OCI-M1 (cell line): ENCODE measurements at regions not wholly inside any gene's neighbourhood (a gene's known extent, or its start where the extent isn't known, plus 50 kb on each side); places are given as distances from the start of the nearest gene placed in this dataset.

Experiments
- DNase-seq: peaks from one replicate; lab custom pipeline; 2025; lab: John Stamatoyannopoulos, UW

DNA sequence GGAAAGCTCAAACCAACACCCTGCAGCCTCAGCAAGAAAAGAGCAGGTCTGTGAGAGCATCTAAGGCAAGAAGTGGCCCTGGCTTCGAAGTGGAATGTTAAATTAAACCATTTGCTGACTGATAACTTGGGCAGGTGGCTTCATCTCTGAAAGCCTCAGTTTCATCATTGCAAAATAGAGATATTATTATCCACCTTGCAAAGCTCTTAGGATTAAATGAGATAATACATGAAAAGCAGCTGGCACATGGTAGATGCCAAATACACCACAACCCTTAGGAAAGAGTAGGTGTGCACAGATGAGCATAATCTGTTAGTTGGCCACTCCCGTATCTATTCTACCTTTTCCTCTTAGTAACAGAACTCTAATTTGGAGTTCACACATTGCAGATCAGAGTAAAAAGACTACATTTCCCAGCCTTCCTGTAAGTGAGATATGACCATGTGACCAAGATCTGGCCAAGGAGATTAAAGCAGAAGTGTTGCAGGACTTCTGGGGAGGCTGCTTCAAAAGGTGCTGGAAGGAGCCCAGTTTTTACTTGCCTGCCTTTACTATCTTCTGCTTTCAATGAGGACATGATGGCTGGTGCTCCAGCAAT lies 288.7 kb downstream of the SOX9 start:
- DNase-seq = peak; percentile 6

DNA sequence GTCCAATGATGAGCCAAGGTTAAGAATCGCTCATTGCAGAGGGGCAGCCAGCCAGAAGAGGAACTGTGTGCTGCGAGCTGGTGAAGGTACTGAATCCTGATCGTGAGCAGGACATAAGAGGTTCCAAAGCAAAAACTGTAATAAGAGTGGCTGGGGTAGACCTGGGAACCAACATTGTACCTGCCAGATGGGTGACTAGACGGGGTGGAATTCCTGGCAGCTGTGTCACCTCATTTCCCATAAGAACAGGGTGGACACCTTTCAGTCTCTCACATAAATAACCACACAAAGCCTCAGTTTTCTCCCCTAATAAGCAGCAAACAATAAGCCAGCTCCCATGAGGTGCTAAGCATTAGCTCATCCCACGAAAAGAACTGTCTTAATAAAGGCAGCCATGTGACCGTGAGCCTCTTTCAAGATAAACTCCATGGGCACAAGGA lies 290.3 kb downstream of the SOX9 start:
- DNase-seq = no peak

DNA sequence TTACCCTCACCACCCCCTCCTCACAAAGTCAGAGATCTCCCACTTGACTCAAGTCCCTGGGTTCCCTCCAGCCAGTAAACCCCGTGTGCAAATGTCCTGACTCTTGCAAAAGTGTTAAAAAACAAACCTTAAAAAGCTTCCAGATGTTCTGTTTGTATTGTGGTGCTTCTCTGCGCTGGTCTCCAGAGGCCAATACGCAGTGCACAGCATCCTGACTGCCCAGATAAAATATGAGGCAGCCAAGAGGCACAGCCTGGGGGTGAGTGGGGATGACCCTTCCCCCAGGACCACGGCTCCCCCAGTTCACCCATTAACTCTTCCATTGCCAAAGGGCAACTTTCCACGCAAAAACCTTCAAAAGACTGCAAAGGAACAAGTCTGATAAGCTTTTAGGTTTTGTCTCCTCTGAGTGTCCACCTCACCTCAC lies 291.8 kb downstream of the SOX9 start:
- no peak for DNase-seq

DNA sequence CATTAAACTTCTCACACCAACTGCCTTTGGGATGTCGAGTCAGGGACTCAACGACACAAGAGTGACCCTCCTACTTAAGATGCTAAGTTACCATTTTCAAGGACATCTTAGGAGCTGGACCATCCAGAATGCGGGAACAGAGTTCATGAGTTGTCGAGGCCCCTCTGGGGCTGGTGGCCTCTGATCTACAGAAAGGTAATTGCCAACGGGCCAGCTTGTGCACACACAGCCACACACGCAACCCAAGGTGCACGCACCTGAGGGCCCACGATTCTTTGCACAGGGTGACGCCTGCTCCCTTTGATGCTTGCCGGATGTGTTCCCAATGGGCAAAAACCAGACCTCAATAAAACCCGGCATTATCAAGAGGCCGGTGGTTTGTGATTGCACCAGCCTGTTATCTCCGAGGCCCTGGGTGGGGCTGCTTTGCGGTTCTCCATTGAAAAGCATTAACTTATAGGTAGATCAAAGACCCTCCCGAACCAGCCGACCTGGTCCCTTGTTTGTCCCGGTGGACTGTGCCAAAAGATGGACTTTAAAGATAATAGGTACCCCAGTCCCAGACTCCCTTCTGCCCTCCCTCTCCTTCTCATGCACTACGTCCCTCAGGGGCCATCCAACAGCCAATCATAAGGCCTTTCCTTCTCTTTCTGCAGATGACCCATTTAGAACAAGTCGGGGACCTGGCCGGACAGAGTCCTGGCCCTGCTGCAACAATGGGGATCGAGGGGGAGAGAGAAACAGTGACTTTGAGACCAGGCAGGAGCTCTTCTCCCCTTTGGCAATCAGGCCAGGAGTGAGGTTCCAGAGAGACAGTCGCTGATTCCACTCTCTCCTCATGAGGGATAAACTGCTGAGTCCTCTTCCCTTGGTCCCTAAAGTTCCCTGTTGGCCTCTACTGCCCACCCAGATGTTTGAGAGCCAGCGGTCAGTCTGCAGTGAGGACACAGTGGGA lies 292.5 kb downstream of the SOX9 start:
- DNase-seq = no peak

DNA sequence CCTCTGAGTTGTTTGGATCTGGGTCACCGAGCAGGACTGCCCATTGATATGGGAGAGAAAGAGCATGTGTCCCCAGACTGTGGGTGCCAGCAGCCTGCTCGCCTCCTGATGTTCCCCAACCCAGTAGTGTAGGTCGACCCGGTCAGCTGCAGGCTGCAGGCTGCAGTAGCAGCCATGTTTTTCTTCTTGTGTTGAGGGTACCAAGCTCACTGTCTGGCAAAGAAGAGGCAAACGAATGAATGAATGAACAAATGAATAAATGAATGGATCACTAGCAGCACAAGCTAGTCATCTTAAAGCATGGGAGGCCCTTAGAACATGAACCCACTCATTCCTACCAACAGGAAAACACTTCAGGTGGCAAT lies 293.2 kb downstream of the SOX9 start:
- DNase-seq = no peak

DNA sequence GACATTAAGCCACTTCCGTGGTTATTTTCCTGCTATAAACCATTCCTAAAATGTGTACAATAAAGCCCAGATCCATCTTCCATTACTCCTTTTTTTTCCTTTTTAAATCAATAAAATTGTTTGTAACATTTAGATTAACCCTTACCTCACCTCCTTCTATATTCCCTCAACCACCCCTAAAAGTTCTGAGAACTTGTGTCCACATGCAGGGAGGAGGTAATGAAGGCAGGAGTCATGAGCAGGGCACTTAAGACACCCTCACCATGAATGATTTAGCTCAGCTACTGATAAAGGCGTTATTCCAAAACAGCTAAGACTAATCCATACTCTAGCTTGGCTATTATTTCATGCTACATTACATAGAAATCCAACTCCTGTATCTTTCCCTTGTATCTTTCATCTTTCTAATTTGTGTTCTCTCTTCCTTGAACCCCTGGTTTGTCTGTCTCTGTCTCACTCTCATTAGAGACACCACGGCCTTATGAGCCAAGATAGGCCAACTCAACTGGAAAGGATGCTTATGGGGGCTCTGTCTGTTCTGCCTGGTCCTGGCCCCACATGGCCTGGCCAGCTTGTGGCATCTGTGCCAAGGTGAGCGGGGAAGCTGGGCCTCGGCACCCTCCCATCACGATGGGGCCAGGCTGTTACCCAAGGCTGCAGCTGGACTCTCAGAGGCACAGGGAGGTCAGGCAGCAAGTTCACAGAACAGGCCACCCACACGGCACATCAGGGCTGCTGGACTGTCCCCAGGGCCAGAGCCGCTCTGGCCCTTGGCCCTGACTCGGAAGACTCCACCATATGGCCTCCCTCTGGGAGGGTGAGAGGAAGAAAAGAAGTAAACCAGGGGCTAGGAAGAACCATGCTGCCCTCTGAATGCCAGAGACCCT lies 294.4 kb downstream of the SOX9 start:
- DNase-seq = no peak

DNA sequence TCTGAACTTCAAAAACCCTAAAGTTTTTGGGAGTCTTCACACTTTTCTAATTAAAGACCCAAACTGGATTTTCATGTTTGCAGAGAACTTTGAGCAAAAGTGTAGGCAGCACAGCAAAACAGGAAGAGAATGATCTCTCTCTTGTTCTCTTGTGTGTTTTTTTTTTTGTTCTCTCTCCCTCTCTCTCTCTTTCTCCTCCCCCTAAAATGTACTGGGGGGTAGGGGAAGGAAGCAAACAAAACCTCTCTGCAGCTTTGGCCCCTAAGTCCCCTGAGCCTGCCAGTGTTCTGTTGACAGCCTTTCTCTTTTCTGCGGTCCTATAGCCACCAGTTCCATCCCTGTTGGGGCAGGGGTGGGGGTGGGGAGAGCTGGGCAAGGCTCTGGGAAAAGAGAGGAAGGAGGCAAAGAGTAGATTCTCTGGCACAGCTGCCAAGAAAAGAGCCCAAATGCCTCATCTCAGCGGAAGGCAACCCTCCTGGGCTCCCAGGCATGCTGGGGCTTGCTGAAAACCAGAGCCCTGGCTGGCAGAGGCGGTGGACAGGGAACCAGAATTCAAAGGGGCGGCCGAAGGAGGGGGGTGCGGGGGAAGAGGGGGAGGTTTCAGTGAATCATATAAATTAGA lies 295.3 kb downstream of the SOX9 start:
- no peak for DNase-seq

DNA sequence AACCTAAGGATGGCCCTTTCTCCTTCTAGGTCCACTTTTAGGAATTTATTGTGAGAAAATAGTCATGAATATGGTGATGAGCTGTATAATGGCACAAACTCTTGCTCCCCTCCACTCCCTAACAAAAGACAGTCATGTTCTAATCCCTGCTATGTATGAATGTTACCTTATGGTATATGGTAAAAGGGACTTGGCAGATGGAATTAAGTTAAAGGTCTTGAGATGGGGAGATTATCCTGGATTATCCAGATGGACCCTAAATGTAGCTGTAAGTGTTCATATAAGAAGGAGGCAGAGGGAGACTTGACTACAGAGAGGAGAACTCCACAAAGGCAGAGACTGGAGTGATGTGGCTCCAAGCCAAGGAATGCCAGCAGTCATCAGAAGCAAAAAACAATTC lies 296.1 kb downstream of the SOX9 start:
- no peak for DNase-seq

DNA sequence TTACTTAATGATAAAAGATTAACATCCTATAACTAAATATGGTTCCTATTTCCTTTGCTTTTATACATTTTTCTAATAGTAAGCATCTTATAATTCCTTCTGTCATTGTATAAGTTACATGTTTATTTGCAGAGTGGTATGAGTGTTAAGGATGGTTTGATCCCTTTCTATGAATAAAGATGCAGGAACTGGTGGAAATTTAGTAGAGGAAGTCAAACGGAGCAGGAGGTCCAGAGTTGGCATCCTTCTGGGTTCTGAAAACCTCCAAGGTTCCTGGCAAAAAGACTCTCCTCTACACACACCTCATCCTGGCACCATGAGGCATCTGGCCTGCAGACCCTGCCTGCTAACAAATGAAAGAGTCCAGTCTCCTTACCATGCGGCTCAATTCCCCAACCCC lies 296.8 kb downstream of the SOX9 start:
- no peak for DNase-seq

DNA sequence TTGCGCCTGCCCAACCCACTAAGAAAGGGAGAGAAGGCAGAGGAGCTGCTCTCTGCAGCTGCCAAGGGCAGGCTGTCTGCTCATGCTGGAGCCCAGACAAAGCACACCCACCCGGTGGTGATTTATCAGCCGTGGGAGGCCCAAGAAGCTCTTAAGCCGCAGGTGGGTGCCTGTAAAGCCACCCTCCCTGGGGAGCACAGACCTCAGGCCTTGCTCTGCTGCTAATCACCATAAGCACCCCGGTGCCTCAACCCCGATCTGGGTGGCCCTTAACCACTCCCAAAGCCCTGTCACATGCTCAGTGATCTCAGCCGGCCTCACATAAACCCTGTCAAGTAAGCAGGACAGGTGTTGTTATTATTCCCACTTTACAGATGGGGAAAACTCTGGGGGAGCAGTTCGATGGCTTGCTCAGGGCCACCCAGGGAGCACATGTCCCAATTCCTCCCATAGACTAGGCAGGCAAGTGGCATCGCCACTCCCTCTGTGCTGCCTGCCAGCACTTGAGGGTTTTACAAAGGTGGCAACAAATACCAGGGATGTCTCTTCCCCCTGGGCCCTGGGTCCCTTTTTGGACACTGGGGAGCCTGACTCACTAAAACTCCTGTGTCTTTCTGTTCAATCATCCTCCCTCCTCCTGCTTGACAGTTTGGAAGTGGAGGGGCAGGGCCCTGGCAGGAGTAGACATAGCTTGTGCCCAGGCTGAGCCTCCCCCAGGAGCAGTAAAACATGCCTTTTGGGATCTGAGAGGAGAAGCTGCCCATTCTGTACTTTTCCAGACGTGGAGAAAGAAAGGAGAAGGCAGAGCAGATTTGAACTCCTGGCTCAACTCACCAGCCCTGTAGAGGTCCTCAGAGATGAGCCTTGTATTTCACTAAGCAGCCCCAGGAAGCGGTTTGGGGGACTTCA lies 299.3 kb downstream of the SOX9 start:
- DNase-seq = no peak

DNA sequence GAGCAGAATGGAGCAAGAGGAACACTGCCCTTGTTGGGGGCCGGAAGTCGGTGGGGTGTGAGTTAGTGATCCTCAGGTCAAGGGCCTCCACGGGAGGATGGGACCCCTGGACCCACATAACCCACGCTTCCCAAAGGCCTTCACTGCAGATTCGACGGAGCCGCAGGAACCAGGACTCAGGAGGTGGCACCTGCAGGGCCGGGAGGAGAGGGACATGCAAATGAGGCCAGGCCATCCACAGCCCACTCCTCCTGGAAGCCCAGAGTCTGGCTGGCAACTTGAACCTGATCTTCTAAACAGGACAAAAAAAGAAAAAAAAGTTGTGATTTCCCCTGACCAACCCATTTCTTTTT lies 299.9 kb downstream of the SOX9 start:
- no peak for DNase-seq

DNA sequence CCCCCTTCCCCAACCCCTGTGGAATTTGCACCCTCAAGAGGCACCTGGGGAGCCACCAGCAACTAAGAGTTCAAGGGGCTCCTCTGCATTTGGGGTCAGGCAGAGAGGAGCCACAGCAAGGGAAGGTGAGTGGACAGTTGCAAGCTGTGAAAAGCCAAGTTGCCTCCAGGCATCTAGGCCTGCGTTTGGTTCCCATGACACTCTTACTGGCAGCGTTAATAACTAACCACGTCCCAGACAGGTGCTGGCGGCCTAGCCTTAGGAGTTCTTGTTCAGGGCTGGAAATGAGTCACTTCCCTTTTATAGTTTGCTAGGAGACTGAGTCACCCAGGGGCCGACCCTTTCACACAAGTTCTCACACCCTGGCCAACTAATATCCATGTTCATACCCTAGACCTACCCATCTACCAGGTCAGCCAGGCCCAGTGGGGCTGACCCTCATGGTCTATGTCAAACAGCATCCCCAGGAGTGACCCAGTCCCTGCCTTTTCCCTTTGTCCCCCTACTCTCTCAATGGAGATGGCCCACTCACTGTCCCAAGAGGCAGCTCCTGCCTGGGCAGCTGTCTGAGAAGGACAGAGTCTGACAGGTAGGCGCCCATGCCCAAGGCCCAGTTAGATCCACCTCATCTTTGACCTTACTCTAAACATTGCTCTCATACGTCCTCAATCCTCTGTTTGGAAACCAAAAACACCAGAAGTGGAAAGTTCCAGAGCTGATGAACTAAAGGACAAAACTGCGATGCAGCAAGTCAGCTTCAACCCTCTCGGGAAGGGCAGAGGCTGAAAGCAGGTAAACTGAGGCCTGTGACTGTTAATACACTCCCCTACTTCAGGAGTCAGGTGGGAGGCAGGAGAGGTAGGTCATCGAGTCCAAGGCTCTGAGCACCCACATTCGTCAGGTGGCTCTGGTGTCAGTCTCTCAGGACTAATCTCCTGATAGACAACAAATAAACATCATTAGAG lies 300.6 kb downstream of the SOX9 start:
- DNase-seq = peak; percentile 1

DNA sequence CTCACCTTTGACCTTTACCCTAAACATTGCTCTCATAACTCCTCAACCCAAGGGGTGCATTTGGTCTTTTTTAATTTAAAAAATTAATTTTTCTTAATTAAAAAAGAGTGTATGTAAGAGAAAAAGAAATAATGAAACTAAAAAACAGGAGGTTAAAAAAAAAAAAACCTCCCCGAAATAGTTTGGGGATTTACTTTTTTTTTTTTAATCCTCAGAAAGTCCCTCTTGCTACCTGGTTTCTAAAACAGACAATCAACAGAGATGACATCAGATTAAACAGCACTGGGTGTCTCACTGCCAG lies 301.3 kb downstream of the SOX9 start:
- no peak for DNase-seq

DNA sequence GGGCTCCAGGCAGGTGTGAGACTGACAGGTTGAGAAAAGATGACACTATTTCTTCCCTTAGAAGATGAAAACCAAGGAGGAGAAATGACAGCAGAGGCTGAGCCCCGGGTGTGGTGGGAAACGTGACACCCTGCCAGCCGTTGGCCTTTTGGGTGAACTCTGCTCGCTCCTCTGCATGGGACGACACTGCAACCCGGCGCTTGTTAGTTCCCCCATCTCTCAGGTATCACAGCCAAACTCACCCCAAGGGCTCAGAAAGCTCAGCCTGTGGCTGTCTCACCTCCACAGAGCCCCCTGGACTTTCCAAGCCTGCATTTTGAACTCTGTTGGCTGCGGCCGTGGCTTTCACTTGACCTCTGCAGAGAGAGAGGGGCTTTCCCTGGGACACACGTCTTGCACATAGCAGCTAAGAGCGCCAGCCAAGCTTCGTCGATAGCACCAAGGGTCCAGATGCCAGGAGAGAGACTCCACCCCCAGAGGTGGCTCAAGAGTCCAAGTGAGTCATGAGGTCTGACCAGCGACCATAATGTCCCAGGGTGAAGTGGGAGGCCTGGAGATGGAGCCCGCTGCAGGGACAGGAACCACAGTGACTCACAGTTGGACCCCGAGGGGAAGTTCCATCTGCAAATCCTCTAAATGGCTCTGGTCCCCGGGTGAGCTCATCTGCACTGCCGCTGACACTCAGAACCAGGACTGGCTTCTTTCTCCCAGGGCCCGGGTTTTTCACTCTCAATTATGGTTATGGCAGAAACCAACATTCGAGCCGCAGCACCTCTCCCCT lies 301.9 kb downstream of the SOX9 start:
- DNase-seq = no peak

DNA sequence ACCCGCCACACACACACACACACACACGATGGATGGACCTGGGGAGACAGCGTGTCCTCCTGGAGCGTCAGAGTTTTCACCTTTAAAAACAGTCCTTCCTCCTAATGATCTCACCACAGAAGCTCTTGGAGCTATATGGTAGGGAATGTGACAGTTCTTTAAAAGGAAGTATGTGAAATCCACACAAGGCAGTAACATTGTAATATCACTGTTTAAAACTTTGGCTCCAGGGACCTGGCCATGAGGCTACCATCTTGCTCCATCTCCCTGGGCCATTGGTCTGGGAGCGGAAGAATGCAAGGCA lies 302.4 kb downstream of the SOX9 start:
- DNase-seq = no peak

DNA sequence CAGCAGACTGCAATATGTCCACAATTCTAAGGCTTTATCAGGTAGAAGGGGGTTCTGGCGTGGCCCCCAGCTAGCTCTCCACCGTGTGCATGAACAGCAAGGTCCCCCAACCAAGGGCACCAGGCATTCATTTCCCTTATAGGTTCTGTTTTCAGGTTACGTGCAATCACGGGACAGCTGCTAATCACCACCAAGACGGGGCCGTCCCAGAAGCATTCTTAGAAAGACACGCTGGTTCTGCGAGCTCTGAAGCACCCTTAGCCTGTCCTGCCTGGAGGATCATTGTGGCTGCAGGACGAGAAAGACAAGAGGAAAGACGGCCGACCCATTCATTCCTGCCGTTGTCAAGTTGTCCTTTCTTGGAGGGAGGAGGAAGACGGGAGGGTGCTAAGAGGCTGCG lies 302.9 kb downstream of the SOX9 start:
- DNase-seq = no peak

DNA sequence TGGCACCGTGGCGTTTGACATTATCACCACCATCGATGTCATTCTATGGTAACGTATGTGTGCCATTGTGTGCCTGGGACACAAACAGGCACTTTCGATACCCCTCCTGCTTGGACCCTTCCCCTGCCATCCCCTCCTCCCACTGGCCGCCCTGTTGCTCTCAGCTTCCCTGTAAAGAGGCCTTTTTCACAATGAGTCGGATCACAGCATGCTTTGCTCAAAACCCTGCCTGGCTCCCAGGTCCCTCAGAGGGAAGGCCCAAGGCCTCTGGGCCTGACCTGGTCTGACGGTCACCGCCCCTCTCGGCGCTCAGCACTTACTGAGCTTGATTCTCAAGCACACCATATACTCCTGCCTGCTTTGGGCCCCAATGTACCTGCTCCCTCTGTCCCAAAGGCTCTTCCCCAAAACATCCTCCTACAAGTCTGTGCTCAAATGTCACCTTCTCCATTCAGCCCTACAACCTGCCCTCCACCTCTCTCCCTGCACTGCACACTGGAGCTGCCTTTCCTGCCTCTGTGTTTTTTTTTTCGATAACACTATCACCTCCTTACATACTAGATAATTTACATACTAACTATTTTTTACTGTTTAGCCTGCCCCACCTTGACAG lies 303.8 kb downstream of the SOX9 start:
- DNase-seq = no peak

DNA sequence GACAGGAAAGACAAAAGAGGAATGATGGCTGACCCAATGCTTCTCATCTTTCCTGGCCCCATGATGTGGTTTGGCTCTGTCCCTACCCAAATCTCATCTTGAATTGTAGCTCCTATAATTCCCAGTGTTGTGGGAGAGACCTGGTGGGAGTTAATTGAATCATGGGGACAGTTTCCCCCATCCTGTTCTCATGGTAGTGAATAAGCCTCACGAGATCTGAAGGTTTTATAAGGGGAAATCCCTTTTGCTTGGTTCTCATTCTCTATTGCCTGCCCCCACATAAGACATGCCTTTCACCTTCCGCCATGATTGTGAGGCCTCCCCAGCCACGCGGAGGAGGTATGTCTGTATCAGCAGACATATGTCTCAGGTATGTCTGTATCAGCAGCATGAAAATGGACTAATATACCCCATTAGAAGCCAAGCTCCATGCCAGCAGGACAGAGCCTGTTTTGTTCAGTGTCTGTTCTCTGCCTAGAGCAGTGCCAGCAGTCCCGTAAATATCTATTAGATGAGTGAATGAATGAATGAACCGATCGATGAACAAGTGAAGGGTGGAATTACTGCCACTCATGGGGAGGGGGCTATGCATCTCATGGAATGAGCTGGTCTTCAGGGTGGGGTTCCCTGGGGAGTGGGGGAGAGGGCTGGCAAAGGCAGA lies 304.4 kb downstream of the SOX9 start:
- DNase-seq = no peak

DNA sequence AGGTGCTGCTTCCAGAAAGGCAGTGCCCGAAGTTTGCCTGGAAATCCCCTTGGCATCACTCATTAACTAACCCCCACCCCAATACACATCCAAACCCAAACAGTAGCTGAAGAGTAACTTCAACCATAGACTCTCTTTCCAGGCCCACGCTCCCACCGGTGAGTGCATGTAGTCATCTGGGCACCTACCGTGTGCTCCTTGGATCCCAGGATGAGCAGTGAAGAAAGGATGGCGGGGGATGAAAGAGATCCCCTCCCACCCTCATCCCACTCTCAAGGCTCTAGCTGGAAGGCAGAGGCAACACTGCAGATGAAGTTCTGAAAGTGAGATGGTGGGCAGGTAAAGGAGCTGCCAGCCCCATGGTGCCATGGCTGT lies 305.0 kb downstream of the SOX9 start:
- DNase-seq = no peak
